Skin epidermis (tissue), 12 donors: ENCODE measurements at regions not wholly inside any gene's neighbourhood (a gene's known extent, or its start where the extent isn't known, plus 50 kb on each side); places are given as distances from the start of the nearest gene placed in this dataset.
"Not testable (repeated sequence)": the region's sequence is repeated elsewhere in the genome, so short reads cannot be mapped to it uniquely, and the experiment has no call there.

Source experiments
- H3K27ac ChIP-seq, 21 experiments: fragments of 200-600 bp; sonication (generic) in 11 of 21; one replicate each; pipeline ENCODE4 v1.5.0; 2020; ENCODE audit warnings: mild to moderate bottlenecking in 3 of 21, inconsistent platforms in 2 of 21, moderate library complexity in 2 of 21
- H3K4me3 ChIP-seq, 7 experiments: fragments of 200-600 bp; sonication (generic) in 2 of 7; one replicate each; pipeline ENCODE4 v1.5.0; 2020; ENCODE audit warnings: inconsistent platforms in 2 of 7, mild to moderate bottlenecking in 2 of 7, moderate library complexity in 1 of 7

DNA sequence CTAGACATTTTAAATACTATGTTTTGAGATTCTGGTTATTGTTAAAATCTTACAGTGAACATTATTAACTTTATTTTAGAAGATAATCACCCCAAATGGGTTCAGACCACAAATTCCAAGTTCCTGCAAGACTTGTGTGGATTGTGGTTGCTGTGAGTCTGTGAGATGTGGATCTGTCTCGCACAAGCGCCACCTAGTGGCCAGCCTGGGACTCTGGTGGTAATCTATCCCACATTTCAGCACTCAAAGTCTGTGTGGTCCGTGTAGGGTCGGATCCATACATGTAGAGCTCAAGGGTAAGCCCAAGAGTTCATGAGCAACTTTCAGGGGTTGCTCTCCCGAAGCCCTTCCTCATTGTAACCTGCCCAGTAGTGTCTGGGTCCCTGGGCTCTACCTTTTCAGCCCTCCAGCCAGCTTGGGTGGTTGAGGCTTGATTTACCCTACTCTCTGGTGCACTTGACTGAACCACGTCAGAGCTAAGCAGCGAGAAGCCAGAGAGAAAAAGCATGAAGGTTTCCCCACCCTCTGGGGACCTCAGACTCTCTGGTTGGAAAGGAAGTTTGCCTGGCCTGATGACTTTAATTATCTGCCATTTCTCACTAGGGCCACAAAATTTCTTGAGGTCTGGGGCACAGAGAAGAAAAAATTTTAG is 129.2 kb downstream of the ARHGAP11B start:
- not testable (repeated sequence) for H3K27ac ChIP-seq, H3K4me3 ChIP-seq

DNA sequence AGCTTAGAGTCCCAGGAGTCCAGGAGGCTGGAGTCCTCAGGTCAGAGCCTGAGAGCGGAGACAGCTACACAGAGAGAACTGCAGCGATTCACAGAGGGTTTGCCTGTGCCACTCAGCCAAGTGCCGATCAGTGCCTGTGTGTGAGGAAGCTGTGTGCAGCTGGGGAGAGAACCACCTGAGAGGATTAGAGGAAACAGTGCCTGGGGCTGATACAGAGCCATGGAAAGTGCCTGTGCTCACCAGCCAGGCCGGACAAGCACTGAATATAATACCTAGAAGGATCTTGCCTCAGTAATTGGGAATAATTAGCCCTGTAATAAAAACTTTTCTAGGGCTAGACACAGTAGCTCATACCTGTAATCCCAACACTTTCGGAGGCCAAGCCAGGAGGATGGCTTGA is 134.7 kb downstream of the ARHGAP11B start:
- not testable (repeated sequence) for H3K4me3 ChIP-seq, H3K27ac ChIP-seq

DNA sequence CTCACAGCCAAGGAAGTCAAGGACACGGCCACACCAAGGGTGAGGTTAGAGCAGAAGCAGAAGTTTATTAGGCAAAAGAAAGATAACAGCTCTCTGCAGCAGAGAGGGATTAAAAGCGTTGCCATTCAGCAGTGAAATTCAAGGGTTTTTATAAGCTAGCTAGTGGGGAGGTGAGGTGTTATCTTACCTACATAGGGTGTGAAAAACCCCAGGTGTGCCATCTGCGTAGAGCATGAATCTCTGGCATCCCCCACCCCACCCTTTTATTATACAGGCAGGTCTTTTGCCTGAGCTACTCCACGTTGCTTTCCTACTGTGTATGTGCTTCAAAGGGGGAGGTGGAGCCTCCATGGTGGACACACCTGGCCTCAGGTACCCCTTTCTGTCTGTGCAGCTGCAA is 135.4 kb downstream of the ARHGAP11B start:
- H3K4me3 ChIP-seq, H3K27ac ChIP-seq: not testable (repeated sequence)

DNA sequence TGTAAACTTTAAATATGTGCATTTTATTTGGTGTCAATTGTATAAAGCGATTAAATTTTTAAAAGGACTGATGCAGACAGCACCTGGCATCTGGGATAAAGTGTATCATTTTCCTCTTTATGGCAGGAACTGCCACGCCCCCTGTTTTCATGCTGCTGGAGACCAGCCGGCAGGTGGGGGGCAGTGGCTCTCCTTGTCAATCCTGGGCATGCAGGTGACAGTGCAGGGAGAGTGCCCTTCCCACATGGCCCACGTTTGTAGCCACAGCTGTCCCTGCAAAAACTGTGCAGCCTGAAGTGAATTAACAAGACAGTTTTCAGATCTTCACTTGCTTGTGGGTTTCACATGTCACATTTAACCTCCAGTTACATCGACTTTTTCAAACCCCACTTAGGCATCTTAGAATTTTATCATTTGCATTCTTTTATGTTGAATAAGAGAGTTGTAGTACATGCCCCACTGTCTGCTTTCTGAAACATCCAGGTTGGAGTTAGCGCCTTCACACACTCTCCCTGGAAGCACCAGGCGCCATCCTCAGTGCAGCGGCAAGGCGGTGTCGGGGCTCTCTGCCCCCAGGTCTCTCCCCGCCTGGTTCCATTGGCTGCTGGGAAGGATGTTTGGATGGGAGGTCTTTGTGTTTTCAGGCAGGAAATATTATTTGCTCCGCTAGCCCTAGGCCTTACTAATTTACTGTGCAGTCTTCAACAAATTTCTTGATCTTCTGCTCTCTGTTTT is 134.2 kb upstream of the FAN1 start:
- H3K27ac ChIP-seq, H3K4me3 ChIP-seq: not testable (repeated sequence)

DNA sequence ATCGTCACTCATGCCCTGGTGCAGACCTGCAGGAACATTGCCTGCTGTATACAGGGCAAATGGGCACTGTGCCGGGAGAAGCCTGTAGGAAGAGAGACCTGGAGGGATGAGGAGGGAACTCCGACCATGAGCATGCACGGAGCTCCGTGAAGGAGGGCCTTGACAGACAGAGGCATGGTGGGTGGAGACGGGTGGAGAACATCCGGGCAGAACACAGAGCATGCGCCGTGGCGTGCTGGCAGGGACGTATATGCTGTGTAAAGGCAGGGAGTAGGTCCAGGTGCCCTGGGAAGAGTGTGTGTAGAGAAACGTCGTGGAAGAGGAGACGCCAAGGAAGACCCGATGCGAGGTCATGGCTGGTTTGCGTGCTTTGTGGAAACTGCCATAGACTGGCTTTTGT is 133.0 kb upstream of the FAN1 start:
- Histone ChIP-seq H3K27ac (no peak overlapping the region), H3K4me3 (no peak overlapping the region)

DNA sequence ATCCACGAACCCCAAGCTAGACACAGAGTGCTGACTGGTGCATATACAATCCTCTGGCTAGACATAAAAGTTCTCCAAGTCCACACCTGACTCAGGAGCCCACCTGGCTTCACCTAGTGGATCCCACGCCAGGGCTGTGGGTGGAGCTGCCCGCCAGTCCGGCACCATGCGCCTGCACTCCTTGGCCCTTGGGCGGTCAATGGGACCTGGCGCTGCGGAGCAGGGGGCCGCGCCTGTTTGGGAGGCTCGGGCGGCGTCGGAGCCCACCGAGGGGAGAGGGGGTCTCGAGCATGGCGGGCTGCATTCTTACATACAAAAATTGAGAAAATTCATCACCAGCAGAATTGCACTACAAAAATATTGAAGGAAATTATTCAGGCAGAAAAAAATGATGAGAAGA is 120.7 kb upstream of the FAN1 start:
- H3K27ac ChIP-seq: no peak overlapping the region
- H3K4me3 ChIP-seq: no peak overlapping the region

DNA sequence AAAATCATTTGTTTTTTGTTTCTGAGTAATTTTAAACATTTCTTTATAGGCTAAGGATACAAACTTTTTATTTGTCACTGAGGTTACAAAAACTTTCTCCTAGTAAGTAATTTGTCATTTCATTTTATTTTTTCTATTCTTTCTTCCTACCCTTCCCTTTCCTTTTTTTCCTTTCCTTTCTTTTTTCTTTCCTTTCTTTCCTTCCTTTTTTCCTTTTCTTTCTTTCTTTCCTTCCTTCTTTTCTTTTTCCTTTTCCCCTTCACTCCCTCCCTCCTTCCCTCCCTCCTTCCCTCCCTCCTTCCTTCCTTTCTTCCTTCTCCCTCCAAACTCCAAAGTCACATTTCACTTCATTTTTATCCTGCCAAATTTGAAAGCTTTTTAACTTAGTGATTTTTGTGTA is 115.1 kb upstream of the FAN1 start:
- H3K27ac ChIP-seq: no peak overlapping the region
- no peak overlapping the region for H3K4me3 ChIP-seq

DNA sequence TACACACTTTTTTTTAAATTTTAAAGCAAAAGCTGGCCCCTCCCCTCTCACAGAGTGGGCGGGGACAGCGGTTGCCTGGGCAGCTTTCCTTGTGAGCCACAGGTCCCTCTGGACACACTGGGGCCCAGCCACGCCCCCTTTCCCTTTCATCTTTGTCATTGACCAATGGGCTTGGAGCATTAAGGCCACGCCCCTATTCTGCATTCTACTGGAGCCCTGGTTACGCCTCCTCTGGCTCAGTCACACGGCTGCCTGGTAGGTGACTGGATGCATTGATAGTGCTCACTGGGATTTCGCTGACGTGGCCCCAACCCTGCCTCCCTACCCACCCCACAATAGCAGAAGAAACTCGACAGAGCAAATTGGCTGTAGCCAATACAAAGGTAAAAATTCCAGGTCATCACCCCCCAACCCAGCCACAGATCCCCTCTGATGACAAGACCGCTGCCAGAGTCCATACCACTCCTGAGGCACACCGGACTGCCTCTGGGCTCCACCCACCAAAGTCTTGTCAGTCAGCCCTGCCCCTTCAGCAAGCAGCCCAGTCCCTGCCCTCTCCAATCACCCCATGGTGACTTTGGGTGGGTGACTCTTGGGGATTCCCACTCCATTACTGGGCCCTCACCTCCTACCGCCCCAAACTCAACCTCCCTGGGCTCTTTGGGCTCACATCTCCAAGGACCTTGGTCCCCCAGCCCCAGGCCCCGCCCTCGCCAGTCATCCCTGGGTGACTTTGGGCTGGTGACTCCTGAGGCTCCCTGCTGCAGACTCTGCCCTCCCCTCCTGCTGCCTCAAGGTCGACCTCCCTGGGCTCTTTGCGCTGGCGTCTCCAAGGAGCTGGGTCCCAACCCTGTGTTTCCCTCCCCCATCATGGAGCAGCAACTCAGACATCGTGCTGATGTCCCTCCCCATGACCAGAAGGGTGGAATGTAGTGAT is 112.2 kb upstream of the FAN1 start:
- Histone ChIP-seq H3K4me3 (no peak overlapping the region), H3K27ac (no peak overlapping the region)

DNA sequence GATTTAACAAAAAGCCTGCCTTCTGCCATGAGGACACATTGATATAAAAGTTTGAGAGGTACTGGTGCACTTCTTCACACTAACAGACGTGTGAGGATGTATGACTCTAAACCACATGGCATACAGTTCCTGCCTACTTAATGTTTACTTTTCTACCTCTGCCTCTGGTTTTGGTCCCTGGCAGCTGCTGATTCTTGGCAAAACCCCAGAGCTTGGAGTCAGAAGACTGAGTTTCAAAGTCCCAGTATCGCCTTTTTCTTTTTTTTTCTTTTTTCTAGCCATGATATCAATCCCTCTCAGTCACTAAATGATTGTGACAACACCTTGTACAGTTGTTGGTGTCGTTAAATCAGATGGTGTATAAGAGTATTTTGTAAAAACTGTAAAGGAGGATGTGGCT is 110.9 kb upstream of the FAN1 start:
- H3K4me3 ChIP-seq, H3K27ac ChIP-seq: not testable (repeated sequence)

DNA sequence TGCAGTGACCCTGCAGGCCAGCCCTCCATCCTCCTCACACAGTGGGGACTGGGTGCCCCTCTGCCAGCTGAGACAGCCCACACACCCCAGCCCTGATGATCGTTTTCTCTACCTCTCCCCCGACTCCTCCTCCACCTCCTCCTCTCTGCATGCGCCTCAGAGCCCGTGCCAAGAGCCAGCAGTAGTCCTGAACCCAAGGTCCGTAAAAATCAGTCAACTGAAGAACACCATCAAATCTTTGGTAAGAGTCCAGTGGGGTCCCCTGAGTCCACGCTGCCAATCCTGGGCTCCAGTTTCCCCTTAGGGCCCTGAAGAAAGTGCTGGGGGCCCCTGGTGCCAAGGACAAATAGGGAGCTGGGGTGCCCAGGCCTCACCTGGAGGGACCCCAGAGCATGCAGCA is 109.3 kb upstream of the FAN1 start:
- no peak overlapping the region for H3K27ac ChIP-seq
- H3K4me3 ChIP-seq: no peak overlapping the region

DNA sequence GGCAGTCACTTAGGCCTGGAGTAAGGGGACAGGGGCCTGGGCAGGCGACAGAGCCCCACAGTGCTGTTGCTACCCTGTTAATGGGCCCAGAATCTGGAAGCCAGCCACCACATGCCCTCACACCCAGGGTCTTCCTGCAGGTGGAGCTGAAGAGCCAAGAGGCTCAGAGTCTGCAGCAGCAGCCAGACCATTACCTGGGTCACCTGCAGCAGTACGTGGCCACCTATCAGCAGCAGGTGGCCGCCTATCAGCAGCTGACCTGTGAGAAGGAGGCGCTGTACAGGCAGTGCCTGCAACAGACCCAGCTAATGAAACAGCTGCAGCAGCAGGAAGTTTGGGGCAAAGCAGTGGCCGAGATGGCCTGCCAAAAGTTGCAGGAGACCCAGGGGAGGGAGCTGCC is 104.2 kb upstream of the FAN1 start:
- H3K4me3 ChIP-seq, H3K27ac ChIP-seq: not testable (repeated sequence)

DNA sequence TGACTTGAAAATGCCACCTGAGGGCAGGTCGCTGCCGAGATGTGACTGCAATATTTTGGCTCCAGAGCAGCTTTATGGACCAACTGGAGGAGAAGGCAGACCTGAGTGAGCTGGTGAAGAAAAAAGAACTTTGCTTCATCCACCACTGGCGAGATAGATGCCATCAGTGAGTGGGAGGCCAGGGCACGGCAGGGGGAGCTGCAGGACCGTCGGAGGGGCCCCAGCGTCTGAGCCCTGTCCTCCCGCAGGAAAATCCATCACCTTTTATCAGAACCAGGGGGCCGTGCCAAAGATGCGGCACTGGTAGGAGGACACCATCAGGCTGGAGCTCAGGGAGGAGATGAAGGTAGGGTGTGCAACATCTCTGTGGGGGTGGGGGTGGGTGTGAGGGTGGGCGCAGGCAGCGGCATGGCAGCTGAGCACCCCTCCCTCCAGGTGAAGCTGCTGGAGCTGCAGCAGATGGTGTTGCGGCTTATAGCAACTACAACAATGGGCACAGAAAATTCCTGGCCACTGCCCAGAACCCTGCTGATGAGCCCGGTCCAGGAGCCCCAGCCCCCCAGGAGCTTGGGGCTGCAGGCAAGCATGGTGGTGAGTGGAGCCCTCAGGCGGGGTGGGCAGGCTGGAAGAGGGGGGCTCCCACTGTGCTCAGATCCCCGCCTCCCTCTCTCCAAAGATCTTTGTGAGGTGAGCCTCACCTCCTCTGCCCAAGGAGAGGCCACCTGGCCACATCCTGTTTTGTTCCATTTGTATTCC is 102.4 kb upstream of the FAN1 start:
- H3K4me3 ChIP-seq, H3K27ac ChIP-seq: not testable (repeated sequence)

DNA sequence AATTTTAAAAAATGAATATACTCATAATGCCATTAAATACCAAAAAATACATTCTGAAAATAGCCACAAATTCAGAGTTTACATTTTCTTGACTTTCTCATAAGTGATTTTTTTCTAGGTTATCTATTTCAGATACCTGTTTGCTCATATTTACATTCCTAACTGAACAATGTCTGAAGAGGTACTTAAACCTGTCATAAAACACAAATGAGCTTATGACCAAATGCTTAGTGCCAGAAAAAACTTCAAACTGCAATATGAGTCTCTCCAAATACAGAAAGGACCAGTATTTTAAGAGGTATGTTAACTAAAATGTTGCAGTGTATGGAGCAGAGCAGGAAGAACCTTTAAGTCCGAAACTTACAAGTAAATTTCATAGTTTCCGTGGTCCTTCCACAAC is 101.7 kb upstream of the FAN1 start:
- not testable (repeated sequence) for H3K4me3 ChIP-seq

DNA sequence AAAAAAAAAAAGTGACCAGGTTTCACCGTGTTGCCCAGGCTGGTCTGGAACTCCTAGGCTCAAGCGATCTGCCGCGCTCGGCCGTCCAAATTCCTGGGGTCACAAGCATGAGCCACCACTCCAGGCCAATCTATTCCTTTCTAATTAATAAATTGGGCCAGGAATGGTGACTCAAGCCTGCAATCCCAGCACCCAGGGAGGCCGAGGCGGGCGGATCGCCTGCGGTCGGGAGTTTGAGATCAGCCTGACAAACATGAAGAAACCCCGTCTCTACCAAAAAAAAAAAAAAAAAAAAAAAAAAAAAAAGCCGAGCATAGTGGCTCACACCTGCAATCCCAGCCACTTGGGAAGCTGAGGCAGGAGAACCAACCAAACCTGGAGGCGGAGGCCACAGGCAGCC is 100.0 kb upstream of the FAN1 start:
- H3K4me3 ChIP-seq, H3K27ac ChIP-seq: not testable (repeated sequence)

More for the DNA sequence above, 101.7 kb upstream of the FAN1 start:
- H3K27ac ChIP-seq: not testable (repeated sequence)

DNA sequence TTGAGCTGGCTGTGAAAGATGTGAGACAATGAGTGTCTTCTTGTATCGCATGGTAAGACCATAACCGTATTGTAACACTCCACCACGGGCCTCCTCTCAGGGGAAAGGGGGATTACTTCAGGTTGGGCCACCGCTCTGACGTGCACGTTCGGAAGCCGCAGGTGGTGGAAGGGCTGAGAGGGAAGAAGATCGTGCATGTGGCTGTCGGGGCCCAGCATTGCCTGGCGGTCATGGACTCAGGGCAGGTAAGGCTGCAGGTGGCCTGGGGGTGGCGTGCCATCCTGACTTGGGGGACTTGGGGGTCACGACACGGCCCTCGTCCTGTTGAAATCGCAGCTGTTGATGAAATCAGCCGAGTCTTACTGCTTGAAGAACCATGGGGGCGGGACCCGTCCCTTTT is 87.3 kb upstream of the FAN1 start:
- no peak overlapping the region for H3K27ac ChIP-seq
- H3K4me3 ChIP-seq: no peak overlapping the region

DNA sequence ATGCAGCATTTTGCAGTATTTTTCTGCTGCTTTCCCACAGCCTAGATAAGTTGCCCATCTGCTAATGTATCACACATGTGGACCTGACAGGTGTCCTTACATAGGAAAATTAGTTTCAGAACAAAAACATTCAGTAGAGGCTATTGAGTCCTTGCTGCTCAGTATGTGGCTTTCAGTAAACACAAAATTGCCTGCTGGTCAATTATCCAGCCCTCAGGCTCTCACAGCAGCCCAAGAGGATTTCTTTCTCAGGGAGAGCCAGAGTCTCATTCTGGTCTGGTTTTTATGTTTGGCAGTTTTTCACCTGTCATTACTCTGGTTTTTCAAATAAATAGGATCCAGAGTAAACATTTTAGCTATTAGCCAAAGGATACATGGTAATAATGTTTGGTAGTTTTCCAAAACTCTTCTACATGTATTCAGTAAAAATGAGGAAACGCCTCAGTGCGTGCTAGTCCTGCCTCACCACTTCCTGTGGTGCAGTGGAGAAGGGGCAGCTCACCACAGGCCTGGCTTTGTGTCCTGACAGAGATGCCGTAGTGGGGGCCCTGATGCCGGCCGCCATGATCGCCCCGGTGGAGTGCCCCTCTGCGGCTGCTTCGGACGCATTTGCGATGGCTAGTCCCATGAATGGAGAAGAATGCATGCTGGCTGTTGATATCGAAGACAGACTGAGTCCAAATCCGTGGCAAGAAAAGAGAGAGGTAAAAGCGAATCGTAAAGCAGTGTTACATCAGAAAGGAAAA is 80.5 kb upstream of the FAN1 start:
- H3K4me3 ChIP-seq: peak overlapping the region in 4 of 7 experiments; percentile 1 to 32 (median 11)

DNA sequence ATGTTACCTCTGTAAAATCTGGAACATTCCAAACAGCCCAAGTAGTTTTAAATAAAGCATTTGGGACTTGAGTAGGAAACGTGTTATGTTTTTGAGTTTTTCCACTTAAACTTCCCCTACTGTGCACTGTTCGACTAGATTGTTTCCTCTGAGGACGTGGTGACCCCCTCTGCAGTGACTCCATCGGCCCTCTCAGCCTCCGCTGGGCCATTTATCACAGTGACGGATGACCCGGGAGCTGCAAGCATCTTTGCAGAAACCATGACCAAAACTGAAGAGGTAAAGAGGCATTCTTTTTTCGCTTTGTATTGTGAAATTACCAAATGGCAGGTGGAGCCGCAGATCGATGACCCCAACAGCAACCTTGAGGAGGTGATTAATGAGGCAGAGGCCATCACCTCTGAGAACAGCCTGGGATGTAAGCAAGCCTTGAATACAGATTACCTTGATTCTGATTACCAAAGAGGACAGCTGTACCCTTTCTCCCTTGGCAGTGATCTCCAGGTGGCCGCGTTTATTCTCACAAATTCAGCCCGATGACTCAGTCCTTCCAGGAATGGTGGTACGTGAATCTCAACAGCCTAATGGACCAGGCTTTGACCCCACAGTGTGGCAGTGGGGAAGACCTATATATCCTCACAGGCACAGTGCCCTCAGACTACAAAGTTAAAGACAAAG is 79.1 kb upstream of the FAN1 start:
- Histone ChIP-seq H3K27ac (no peak overlapping the region), H3K4me3 (no peak overlapping the region)

More for the DNA sequence above, 80.5 kb upstream of the FAN1 start:
- H3K27ac ChIP-seq: peak overlapping the region in 1 of 21 experiments; percentile 34

DNA sequence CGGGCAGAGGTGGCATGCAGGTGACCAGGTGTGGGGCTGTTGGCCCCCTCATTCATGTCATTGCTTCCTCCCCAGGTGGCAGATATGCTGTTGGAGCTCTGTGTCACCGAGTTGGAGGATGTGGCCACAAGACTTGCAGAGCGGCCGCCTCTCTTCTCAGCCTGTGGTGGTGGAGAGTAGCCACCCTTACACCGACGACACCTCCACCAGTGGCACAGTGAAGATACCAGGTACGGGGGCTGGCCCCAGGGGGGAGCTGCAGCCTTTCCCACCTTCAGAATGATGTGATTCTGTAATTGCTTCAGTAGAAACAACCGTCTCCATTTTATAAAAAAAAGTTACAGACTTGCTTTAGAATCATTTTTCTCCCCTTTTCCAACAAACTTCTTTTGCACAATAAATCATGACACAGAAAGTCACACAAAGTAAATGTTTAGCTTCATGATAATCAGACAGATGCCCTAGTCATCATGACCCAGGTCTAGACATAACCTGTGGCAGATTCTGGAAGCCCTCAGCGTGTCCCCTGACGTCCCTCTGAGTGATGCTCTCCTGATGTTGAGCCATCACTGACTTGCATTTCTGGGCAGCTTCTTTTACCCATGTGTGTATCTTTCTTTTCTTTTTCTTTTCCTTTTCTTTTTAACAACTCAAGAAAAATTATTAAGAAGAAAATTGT is 76.0 kb upstream of the FAN1 start:
- no peak overlapping the region for H3K4me3 ChIP-seq
- no peak overlapping the region for H3K27ac ChIP-seq
